IMR-90 (cell line): ENCODE measurements at regions not wholly inside any gene's neighbourhood (a gene's known extent, or its start where the extent isn't known, plus 50 kb on each side); places are given as distances from the start of the nearest gene placed in this dataset.

Source experiments
- ATAC-seq: fragments of 200-7000 bp; cut with Tn5 transposase; 2 replicates; pipeline ENCODE4 v1.9.1; 2020; ENCODE audit warnings: low read depth, mild to moderate bottlenecking, moderate library complexity
- BruUV-seq: library from RNA; stranded (reverse); fragments of 400-500 nt; replicated peaks from 2 replicates; lab custom pipeline; 2021; lab: Mats Ljungman, UMichigan
- CTCF ChIA-PET: fragments of 300-600 bp; formaldehyde crosslinking; extraction: SDS; loops from one replicate; lab custom pipeline; 2021; ENCODE audit warnings: antibody characterized with exemption; lab: Yijun Ruan, JAX
- POLR2A ChIA-PET: fragments of 300-600 bp; sonication (Branson Sonifier 250); formaldehyde crosslinking; loops from one replicate; lab custom pipeline; 2022; ENCODE audit warnings: antibody characterized with exemption; ENCODE audit not compliant: unreplicated experiment; lab: Charles Lee
- DNase-seq: peaks from one replicate; pipeline ENCODE4 v3.0.0; 2013
- H2AFZ ChIP-seq: replicated peaks from 2 replicates; pipeline ENCODE3; 2013; ENCODE audit warnings: low read length, mild to moderate bottlenecking; ENCODE audit not compliant: poor library complexity
- H2AK5ac ChIP-seq: 2 replicates; pipeline ENCODE4 v1.6.1; 2013; ENCODE audit warnings: low read depth, low read length, inconsistent platforms
- H2AK9ac ChIP-seq: replicated peaks from 2 replicates; pipeline ENCODE3; 2013; ENCODE audit warnings: mild to moderate bottlenecking, low read depth, low read length, moderate library complexity; ENCODE audit not compliant: poor library complexity
- H2BK120ac ChIP-seq: 2 replicates; pipeline ENCODE4 v1.6.1; 2013; ENCODE audit warnings: low read depth, low read length, inconsistent platforms
- H2BK15ac ChIP-seq: 3 replicates; pipeline ENCODE4 v1.6.1; 2013; ENCODE audit warnings: low read depth, low read length, inconsistent platforms
- H2BK20ac ChIP-seq: 2 replicates; pipeline ENCODE4 v1.6.1; 2013; ENCODE audit warnings: low read depth, mild to moderate bottlenecking, inconsistent platforms, low read length, moderate library complexity
- H2BK5ac ChIP-seq: 2 replicates; pipeline ENCODE4 v1.6.1; 2013; ENCODE audit warnings: mild to moderate bottlenecking, low read depth, low read length, inconsistent platforms; ENCODE audit not compliant: poor library complexity, severe bottlenecking
- H3K14ac ChIP-seq: replicated peaks from 2 replicates; pipeline ENCODE4 v1.6.1; 2013; ENCODE audit warnings: low read depth, low read length, inconsistent platforms
- H3K18ac ChIP-seq: 2 replicates; pipeline ENCODE4 v1.6.1; 2013; ENCODE audit warnings: low read depth, low read length, control low read depth
- H3K23ac ChIP-seq: 2 replicates; pipeline ENCODE4 v1.6.1; 2013; ENCODE audit warnings: low read depth, low read length, inconsistent platforms
- H3K27ac ChIP-seq: 2 replicates; pipeline ENCODE4 v1.5.1; 2013; ENCODE audit warnings: mild to moderate bottlenecking, control low read depth, low read length; ENCODE audit not compliant: insufficient read depth
- H3K27me3 ChIP-seq: 2 replicates; pipeline ENCODE4 v1.6.1; 2013; ENCODE audit warnings: low read length; ENCODE audit not compliant: control insufficient read depth, insufficient read depth
- H3K36me3 ChIP-seq: 2 replicates; pipeline ENCODE4 v1.6.1; 2013; ENCODE audit warnings: low read length, mixed read lengths; ENCODE audit not compliant: control insufficient read depth, insufficient read depth
- H3K4ac ChIP-seq: 2 replicates; pipeline ENCODE4 v1.6.1; 2013; ENCODE audit warnings: low read depth, low read length, inconsistent platforms
- H3K4me1 ChIP-seq: 2 replicates; pipeline ENCODE4 v1.6.1; 2013; ENCODE audit warnings: low read length, mixed read lengths; ENCODE audit not compliant: control insufficient read depth, insufficient read depth
- H3K4me2 ChIP-seq: 2 replicates; pipeline ENCODE4 v1.6.1; 2013; ENCODE audit warnings: low read depth, mild to moderate bottlenecking, control low read depth, low read length, moderate library complexity
- H3K4me3 ChIP-seq: 2 replicates; pipeline ENCODE4 v1.5.1; 2013; ENCODE audit warnings: low read depth, mild to moderate bottlenecking, control low read depth, low read length, moderate library complexity; ENCODE audit not compliant: insufficient read depth
- H3K56ac ChIP-seq: 2 replicates; pipeline ENCODE4 v1.6.1; 2013; ENCODE audit warnings: low read length, inconsistent platforms; ENCODE audit not compliant: insufficient read depth; ENCODE audit errors: extremely low read depth
- H3K79me1 ChIP-seq, 2 experiments: 2 replicates each; pipeline ENCODE4 v1.6.1; 2013; ENCODE audit warnings: low read length in 2 of 2, inconsistent platforms in 1 of 2, low read depth in 1 of 2
- H3K9ac ChIP-seq: 2 replicates; pipeline ENCODE4 v1.6.1; 2013; ENCODE audit warnings: low read depth, low read length, control low read depth
- H3K9me1 ChIP-seq: 2 replicates; pipeline ENCODE4 v1.6.1; 2013; ENCODE audit warnings: low read length, inconsistent platforms; ENCODE audit not compliant: insufficient read depth
- H3K9me3 ChIP-seq: 2 replicates; pipeline ENCODE4 v1.6.1; 2013; ENCODE audit warnings: low read length; ENCODE audit not compliant: control insufficient read depth, insufficient read depth
- H4K20me1 ChIP-seq: 2 replicates; pipeline ENCODE4 v1.6.1; 2013; ENCODE audit warnings: low read length, inconsistent platforms; ENCODE audit not compliant: insufficient read depth
- H4K5ac ChIP-seq: 2 replicates; pipeline ENCODE4 v1.6.1; 2013; ENCODE audit warnings: mild to moderate bottlenecking, low read depth, low read length, control low read depth
- H4K8ac ChIP-seq, 2 experiments: 2 replicates each; pipeline ENCODE4 v1.6.1; 2013; ENCODE audit warnings: low read depth in 2 of 2, low read length in 2 of 2, control low read depth in 1 of 2, inconsistent platforms in 1 of 2
- H4K91ac ChIP-seq: 2 replicates; pipeline ENCODE4 v1.6.1; 2013; ENCODE audit warnings: low read depth, low read length, inconsistent platforms; ENCODE audit not compliant: insufficient read depth
- BHLHE40 ChIP-seq: fragments of 150-350 bp; IDR thresholded peaks from 2 replicates; pipeline ENCODE4 v1.6.1; 2016; ENCODE audit warnings: mild to moderate bottlenecking, low read depth, low read length
- CEBPB ChIP-seq: IDR thresholded peaks from 2 replicates; pipeline ENCODE4 v1.6.1; 2012; ENCODE audit warnings: low read depth, low read length, improper control_type of control experiment
- CHD1 ChIP-seq: IDR thresholded peaks from 2 replicates; pipeline ENCODE4 v1.6.1; 2012; ENCODE audit warnings: low read depth, low read length, improper control_type of control experiment
- CTCF ChIP-seq: conservative IDR thresholded peaks from 2 replicates; pipeline ENCODE4 v1.5.1; 2012; ENCODE audit warnings: mild to moderate bottlenecking, low read depth, low read length, improper control_type of control experiment
- FOS ChIP-seq: fragments of 150-350 bp; IDR thresholded peaks from 2 replicates; pipeline ENCODE4 v1.6.1; 2016; ENCODE audit warnings: low read depth, low read length
- MAFK ChIP-seq: IDR thresholded peaks from 2 replicates; pipeline ENCODE4 v1.6.1; 2012; ENCODE audit warnings: low read depth, low read length, improper control_type of control experiment
- MAZ ChIP-seq: IDR thresholded peaks from 2 replicates; pipeline ENCODE4 v1.6.1; 2012; ENCODE audit warnings: low read depth, mild to moderate bottlenecking, low read length, improper control_type of control experiment, moderate library complexity, borderline replicate concordance
- MXI1 ChIP-seq: IDR thresholded peaks from 2 replicates; pipeline ENCODE4 v1.6.1; 2012; ENCODE audit warnings: low read depth, mild to moderate bottlenecking, low read length, moderate library complexity, borderline replicate concordance
- NFE2L2 ChIP-seq: fragments of 150-350 bp; IDR thresholded peaks from 2 replicates; pipeline ENCODE4 v1.6.1; 2016; ENCODE audit warnings: low read depth, mild to moderate bottlenecking, low read length
- POLR2A ChIP-seq: IDR thresholded peaks from 2 replicates; pipeline ENCODE4 v1.6.1; 2012; ENCODE audit warnings: mild to moderate bottlenecking, low read depth, low read length
- RAD21 ChIP-seq: IDR thresholded peaks from 2 replicates; pipeline ENCODE4 v1.6.1; 2012; ENCODE audit warnings: low read length, improper control_type of control experiment
- RCOR1 ChIP-seq: IDR thresholded peaks from 2 replicates; pipeline ENCODE4 v1.6.1; 2012; ENCODE audit warnings: mild to moderate bottlenecking, low read length, improper control_type of control experiment; ENCODE audit not compliant: insufficient replicate concordance
- RFX5 ChIP-seq: IDR thresholded peaks from 2 replicates; pipeline ENCODE4 v1.8.0; 2012; ENCODE audit warnings: low read depth, mild to moderate bottlenecking, low read length, moderate library complexity
- SMC3 ChIP-seq: fragments of 150-350 bp; IDR thresholded peaks from 2 replicates; pipeline ENCODE4 v1.6.1; 2016; ENCODE audit warnings: low read depth, mild to moderate bottlenecking, antibody characterized with exemption, low read length, moderate library complexity
- WGBS, 2 experiments: methylation state at CpG; one replicate each; pipeline versions ENCODE4 v1.1.5 to v1.1.7; 2013; ENCODE audit warnings: missing lambda C conversion rate in 2 of 2; ENCODE audit not compliant: insufficient read length in 1 of 2; ENCODE audit errors: extremely low coverage in 2 of 2; 5-methylcytosine and 5-hydroxymethylcytosine counted together
- dilution Hi-C: fragments of 300-500 bp; cut with HindIII; formaldehyde crosslinking; loops from one replicate; pipeline ENCODE4 v1.14.3; 2018; ENCODE audit warnings: low sequenced_read_pairs; ENCODE audit not compliant: unreplicated experiment
- in situ Hi-C: fragments of 300-500 bp; cut with MboI; formaldehyde crosslinking; loops from 3 replicates; pipeline ENCODE4 v1.14.3; 2019; ENCODE audit warnings: low sequenced_read_pairs, inconsistent platforms, mixed read lengths
- intact Hi-C: fragments of 100-400 bp; cut with micrococcal nuclease; formaldehyde crosslinking; loops from 2 replicates; pipeline ENCODE4 v1.10.0; 2022
- TF ChIP-seq, protein P1 (sequence below): fragments of 150-350 bp; IDR thresholded peaks from 2 replicates; pipeline ENCODE4 v1.6.1; 2016; ENCODE audit warnings: low read depth, mild to moderate bottlenecking, low read length, moderate library complexity, borderline replicate concordance
- TF ChIP-seq, protein P2 (sequence below): fragments of 150-350 bp; IDR thresholded peaks from 2 replicates; pipeline ENCODE4 v1.6.1; 2017; ENCODE audit warnings: mild to moderate bottlenecking, antibody characterized with exemption, low read length, low read depth

- Histone ChIP-seq H4K91ac (no peak overlapping the region), H2BK120ac (no peak overlapping the region), H3K9me1 (no peaks in the 10 kb centered on the region), H4K8ac (no peak overlapping the region), H3K23ac (no peak overlapping the region), H3K79me1 (no peaks in the 10 kb centered on the region), H2BK20ac (no peak overlapping the region), H3K4me2 (no peak overlapping the region), H3K18ac (no peak overlapping the region), H2AK9ac (no peak overlapping the region), H2AK5ac (no peak overlapping the region), H3K4me1 (no peaks in the 10 kb centered on the region), H2BK5ac (no peak overlapping the region), H4K5ac (no peak overlapping the region), H3K9ac (no peak overlapping the region), H3K14ac (no peak overlapping the region), H3K56ac (no peak overlapping the region), H3K27me3 (no peaks in the 10 kb centered on the region), H3K36me3 (no peaks in the 10 kb centered on the region), H2AFZ (no peak overlapping the region), H3K27ac (no peak overlapping the region), H2BK15ac (no peak overlapping the region), H4K20me1 (no peaks in the 10 kb centered on the region), H3K4me3 (no peak overlapping the region), H3K4ac (no peak overlapping the region), H3K9me3 (no peaks in the 10 kb centered on the region)
- ChIA-PET POLR2A (no interaction called here), CTCF (no interaction called here)
- ATAC-seq (no peak), DNase-seq (no peak)
- intact Hi-C loops: no loop called here
- dilution Hi-C loops: no loop called here
- BruUV-seq: no TSS peak
- no peak for TF ChIP-seq POLR2A
- TF ChIP-seq CHD1: no peak
- TF ChIP-seq CTCF: no peak
- no peak for TF ChIP-seq CEBPB
- TF ChIP-seq, protein P1, sequence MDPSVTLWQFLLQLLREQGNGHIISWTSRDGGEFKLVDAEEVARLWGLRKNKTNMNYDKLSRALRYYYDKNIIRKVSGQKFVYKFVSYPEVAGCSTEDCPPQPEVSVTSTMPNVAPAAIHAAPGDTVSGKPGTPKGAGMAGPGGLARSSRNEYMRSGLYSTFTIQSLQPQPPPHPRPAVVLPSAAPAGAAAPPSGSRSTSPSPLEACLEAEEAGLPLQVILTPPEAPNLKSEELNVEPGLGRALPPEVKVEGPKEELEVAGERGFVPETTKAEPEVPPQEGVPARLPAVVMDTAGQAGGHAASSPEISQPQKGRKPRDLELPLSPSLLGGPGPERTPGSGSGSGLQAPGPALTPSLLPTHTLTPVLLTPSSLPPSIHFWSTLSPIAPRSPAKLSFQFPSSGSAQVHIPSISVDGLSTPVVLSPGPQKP: no peak
- no peak for TF ChIP-seq NFE2L2
- no peak for TF ChIP-seq RCOR1
- no peak for TF ChIP-seq MAFK
- no peak for TF ChIP-seq BHLHE40
- no peak for TF ChIP-seq SMC3
- no peak for TF ChIP-seq RAD21
- no peak for TF ChIP-seq MXI1
- no peak for TF ChIP-seq RFX5
- no peak for TF ChIP-seq MAZ
- no peak for TF ChIP-seq FOS
- TF ChIP-seq, protein P2, sequence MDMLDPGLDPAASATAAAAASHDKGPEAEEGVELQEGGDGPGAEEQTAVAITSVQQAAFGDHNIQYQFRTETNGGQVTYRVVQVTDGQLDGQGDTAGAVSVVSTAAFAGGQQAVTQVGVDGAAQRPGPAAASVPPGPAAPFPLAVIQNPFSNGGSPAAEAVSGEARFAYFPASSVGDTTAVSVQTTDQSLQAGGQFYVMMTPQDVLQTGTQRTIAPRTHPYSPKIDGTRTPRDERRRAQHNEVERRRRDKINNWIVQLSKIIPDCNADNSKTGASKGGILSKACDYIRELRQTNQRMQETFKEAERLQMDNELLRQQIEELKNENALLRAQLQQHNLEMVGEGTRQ: no peak
- no CpG with 5 or more reads among the region's 4 CpGs for WGBS, 2 experiments
- in situ Hi-C loops: no loop called here
Observed at GRCh38 chr16:80007231-80007630, 406.7 kb upstream of the MAF start.
